Neural cell (in vitro differentiated cells): ENCODE measurements at regions not wholly inside any gene's neighbourhood (a gene's known extent, or its start where the extent isn't known, plus 50 kb on each side); places are given as distances from the start of the nearest gene placed in this dataset.

Experiments
- H2AFZ ChIP-seq: fragments of 200-600, 300-800 bp; sonication (generic), shearing (Covaris generic); 2 replicates; pipeline ENCODE4 v1.6.0; 2014; ENCODE audit warnings: low read depth, mild to moderate bottlenecking, antibody characterized with exemption, low read length, moderate library complexity
- H3F3A ChIP-seq: fragments of 200-600 bp; shearing (Covaris generic); 2 replicates; pipeline ENCODE4 v1.6.1; 2016; ENCODE audit warnings: mild to moderate bottlenecking, moderate library complexity, mixed read lengths, antibody characterized with exemption, low read length; ENCODE audit not compliant: insufficient read depth, poor library complexity, severe bottlenecking
- H3K27ac ChIP-seq: fragments of 200-600, 300-800 bp; sonication (generic), shearing (Covaris generic); 2 replicates; pipeline ENCODE4 v1.5.1; 2014; ENCODE audit warnings: mild to moderate bottlenecking, low read length, moderate library complexity
- H3K27me3 ChIP-seq: fragments of 300-800, 200-600 bp; sonication (generic), shearing (Covaris generic); 2 replicates; pipeline ENCODE4 v1.6.0; 2014; ENCODE audit warnings: mild to moderate bottlenecking, low read depth, low read length, moderate library complexity; ENCODE audit not compliant: insufficient read depth
- H3K36me3 ChIP-seq: fragments of 300-800, 200-600 bp; sonication (generic), shearing (Covaris generic); 2 replicates; pipeline ENCODE4 v1.5.1; 2014; ENCODE audit warnings: mild to moderate bottlenecking, antibody characterized with exemption, low read length, moderate library complexity; ENCODE audit not compliant: insufficient read depth
- H3K4me2 ChIP-seq: fragments of 300-800, 200-600 bp; sonication (generic), shearing (Covaris generic); 2 replicates; pipeline ENCODE4 v1.6.0; 2014; ENCODE audit warnings: mild to moderate bottlenecking, low read length
- H3K4me3 ChIP-seq: fragments of 300-800, 200-600 bp; sonication (generic), shearing (Covaris generic); 2 replicates; pipeline ENCODE4 v1.5.1; 2014; ENCODE audit warnings: mild to moderate bottlenecking, low read length, moderate library complexity
- H3K79me2 ChIP-seq: fragments of 200-600 bp; shearing (Covaris generic); replicated peaks from 2 replicates; pipeline ENCODE4 v1.6.0; 2014; ENCODE audit warnings: mild to moderate bottlenecking, low read length, moderate library complexity; ENCODE audit not compliant: insufficient read depth
- H3K9ac ChIP-seq: fragments of 300-800, 200-600 bp; sonication (generic), shearing (Covaris generic); 2 replicates; pipeline ENCODE4 v1.6.1; 2016; ENCODE audit warnings: mild to moderate bottlenecking, low read length, mixed read lengths
- H3K9me2 ChIP-seq: fragments of 200-600 bp; shearing (Covaris generic); 2 replicates; pipeline ENCODE4 v1.6.1; 2016; ENCODE audit warnings: mild to moderate bottlenecking, low read length, mixed read lengths; ENCODE audit not compliant: insufficient read depth
- H3K9me3 ChIP-seq: fragments of 200-600, 300-800 bp; sonication (generic), shearing (Covaris generic); 2 replicates; pipeline ENCODE4 v1.6.1; 2016; ENCODE audit warnings: mild to moderate bottlenecking, mixed run types, low read length, moderate library complexity, mixed read lengths
- H4K20me1 ChIP-seq: fragments of 200-600 bp; shearing (Covaris generic); 2 replicates; pipeline ENCODE4 v1.6.1; 2016; ENCODE audit warnings: mild to moderate bottlenecking, mixed run types; ENCODE audit not compliant: insufficient read depth
- EP300 ChIP-seq: fragments of 450-650 bp; conservative IDR thresholded peaks from 2 replicates; pipeline ENCODE4 v1.6.1; 2014; ENCODE audit warnings: antibody characterized with exemption, mild to moderate bottlenecking, moderate library complexity; ENCODE audit not compliant: poor library complexity, severe bottlenecking
- EZH2 ChIP-seq: fragments of 200-600, 300-800 bp; shearing (Covaris generic), sonication (generic); IDR thresholded peaks from 2 replicates; pipeline ENCODE4 v1.6.1; 2014; ENCODE audit warnings: antibody characterized with exemption, low read length, borderline replicate concordance, mild to moderate bottlenecking; ENCODE audit not compliant: insufficient read depth, poor library complexity, severe bottlenecking
- MXI1 ChIP-seq: fragments of 450-650 bp; conservative IDR thresholded peaks from 2 replicates; pipeline ENCODE4 v1.6.1; 2014; ENCODE audit warnings: antibody characterized with exemption, mild to moderate bottlenecking; ENCODE audit not compliant: poor library complexity, severe bottlenecking
- POLR2AphosphoS5 ChIP-seq: IDR thresholded peaks from 2 replicates; pipeline ENCODE4 v1.6.1; 2012
- SMC3 ChIP-seq: fragments of 450-650 bp; conservative IDR thresholded peaks from 2 replicates; pipeline ENCODE4 v1.6.1; 2014; ENCODE audit warnings: antibody characterized with exemption, mild to moderate bottlenecking, moderate library complexity; ENCODE audit not compliant: poor library complexity
- TAF1 ChIP-seq: IDR thresholded peaks from 2 replicates; pipeline ENCODE4 v1.6.1; 2012; ENCODE audit warnings: low read depth
- TF ChIP-seq, protein P1 (sequence below): IDR thresholded peaks from 2 replicates; pipeline ENCODE4 v1.6.1; 2012; ENCODE audit warnings: borderline replicate concordance
- TF ChIP-seq, protein P2 (sequence below): fragments of 450-650 bp; IDR thresholded peaks from 2 replicates; pipeline ENCODE4 v1.5.1; 2014; ENCODE audit warnings: antibody characterized with exemption, mild to moderate bottlenecking, moderate library complexity; ENCODE audit not compliant: poor library complexity, severe bottlenecking

DNA sequence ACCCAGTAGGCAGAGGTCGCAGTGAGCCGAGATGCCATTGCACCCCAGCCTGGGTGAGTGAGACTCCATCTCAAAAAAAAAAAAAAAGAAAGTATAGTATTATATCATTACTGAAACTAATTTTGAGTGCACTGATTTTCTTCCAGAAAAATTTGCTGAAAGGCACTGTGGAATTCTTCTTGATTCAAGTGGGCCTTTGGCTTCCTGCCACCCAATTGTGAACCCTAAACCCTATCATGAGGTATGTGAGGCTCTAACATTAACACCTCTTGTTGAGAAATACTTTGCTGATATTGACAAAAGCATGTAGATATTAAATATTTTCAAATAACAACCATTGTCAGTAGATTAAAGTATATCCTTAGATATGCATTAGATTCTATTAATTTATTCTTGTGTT lies 211.2 kb downstream of the LRRK2 start:
- Histone ChIP-seq H3F3A (no peaks in the 10 kb centered on the region), H3K9me2 (no peaks in the 10 kb centered on the region), H3K4me3 (no peak overlapping the region), H2AFZ (no peak overlapping the region), H3K9me3 (no peaks in the 10 kb centered on the region), H3K27me3 (no peaks in the 10 kb centered on the region), H3K79me2 (no peaks in the 10 kb centered on the region), H3K4me2 (no peak overlapping the region), H4K20me1 (no peaks in the 10 kb centered on the region), H3K9ac (no peak overlapping the region), H3K27ac (no peak overlapping the region), H3K36me3 (no peaks in the 10 kb centered on the region)
- TF ChIP-seq TAF1, result no peak

DNA sequence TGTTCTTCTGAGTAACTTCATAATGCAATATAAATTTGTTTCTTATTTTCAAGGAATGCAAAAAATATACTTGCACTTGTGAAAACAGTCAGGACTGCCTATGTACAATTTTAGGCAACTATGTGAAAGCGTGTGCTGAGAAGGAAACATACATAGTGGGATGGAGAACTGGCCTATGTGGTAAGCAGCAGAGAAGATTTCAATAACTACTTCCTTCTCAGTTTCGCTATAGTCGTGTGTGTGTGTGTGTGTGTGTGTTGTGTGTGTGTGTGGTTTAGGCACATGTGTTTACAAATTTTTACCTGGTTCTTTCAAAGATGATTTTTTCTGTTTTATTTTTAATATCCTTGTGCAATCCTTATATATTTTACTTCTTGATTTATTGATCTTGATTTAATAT lies 211.8 kb downstream of the LRRK2 start:
- no peaks in the 10 kb centered on the region for H4K20me1 ChIP-seq
- H3K4me2 ChIP-seq, result no peak overlapping the region
- no peak overlapping the region for H3K27ac ChIP-seq
- no peak overlapping the region for H2AFZ ChIP-seq
- no peak overlapping the region for H3K9ac ChIP-seq
- no peaks in the 10 kb centered on the region for H3K9me3 ChIP-seq
- H3K79me2 ChIP-seq, result no peaks in the 10 kb centered on the region
- no peaks in the 10 kb centered on the region for H3K27me3 ChIP-seq
- H3F3A ChIP-seq, result no peaks in the 10 kb centered on the region
- TF ChIP-seq EZH2 (no peak), MXI1 (no peak), TAF1 (no peak), POLR2AphosphoS5 (no peak)
- TF ChIP-seq, protein P1, sequence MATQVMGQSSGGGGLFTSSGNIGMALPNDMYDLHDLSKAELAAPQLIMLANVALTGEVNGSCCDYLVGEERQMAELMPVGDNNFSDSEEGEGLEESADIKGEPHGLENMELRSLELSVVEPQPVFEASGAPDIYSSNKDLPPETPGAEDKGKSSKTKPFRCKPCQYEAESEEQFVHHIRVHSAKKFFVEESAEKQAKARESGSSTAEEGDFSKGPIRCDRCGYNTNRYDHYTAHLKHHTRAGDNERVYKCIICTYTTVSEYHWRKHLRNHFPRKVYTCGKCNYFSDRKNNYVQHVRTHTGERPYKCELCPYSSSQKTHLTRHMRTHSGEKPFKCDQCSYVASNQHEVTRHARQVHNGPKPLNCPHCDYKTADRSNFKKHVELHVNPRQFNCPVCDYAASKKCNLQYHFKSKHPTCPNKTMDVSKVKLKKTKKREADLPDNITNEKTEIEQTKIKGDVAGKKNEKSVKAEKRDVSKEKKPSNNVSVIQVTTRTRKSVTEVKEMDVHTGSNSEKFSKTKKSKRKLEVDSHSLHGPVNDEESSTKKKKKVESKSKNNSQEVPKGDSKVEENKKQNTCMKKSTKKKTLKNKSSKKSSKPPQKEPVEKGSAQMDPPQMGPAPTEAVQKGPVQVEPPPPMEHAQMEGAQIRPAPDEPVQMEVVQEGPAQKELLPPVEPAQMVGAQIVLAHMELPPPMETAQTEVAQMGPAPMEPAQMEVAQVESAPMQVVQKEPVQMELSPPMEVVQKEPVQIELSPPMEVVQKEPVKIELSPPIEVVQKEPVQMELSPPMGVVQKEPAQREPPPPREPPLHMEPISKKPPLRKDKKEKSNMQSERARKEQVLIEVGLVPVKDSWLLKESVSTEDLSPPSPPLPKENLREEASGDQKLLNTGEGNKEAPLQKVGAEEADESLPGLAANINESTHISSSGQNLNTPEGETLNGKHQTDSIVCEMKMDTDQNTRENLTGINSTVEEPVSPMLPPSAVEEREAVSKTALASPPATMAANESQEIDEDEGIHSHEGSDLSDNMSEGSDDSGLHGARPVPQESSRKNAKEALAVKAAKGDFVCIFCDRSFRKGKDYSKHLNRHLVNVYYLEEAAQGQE, result no peak
- H3K4me3 ChIP-seq, result no peak overlapping the region
- H3K9me2 ChIP-seq, result no peaks in the 10 kb centered on the region
- no peaks in the 10 kb centered on the region for H3K36me3 ChIP-seq

DNA sequence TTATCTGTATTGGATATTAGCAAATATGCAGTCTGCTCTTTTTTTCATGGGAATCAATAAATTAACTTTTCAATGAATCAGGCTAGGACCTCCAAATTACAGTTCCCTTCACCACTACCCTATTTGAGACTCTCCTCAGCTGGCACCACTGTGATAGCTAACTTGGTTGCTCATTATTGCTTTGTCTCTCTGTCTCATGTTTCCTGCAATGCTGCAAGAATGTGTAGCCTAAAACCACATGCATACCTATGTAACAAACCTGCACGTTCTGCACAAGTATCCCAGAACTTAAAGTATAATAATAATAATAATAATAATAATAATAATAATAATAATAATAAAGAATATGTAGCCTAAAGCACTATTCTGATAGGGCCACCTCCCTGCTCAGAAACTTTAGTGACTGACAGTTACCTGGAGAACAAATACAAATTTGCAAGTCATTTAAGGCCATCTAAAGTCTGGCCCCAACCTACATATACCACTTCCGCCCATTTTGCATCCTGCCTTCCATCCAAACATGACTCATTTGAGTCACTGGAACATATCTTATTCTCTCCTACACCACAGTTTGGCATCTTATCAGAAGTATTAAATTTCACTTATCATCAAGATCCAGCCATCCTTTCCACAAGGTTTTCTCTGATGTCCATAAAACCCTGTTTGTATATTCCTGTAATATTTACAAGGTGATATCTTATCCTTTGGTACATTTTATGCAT lies 215.1 kb downstream of the LRRK2 start:
- no peak overlapping the region for H3K9ac ChIP-seq
- no peak overlapping the region for H3K4me3 ChIP-seq
- no peak overlapping the region for H3K4me2 ChIP-seq
- no peak overlapping the region for H2AFZ ChIP-seq
- H3K36me3 ChIP-seq, result no peaks in the 10 kb centered on the region
- no peaks in the 10 kb centered on the region for H3K9me3 ChIP-seq
- TF ChIP-seq POLR2AphosphoS5, result no peak
- no peak overlapping the region for H3K27ac ChIP-seq
- no peaks in the 10 kb centered on the region for H3K79me2 ChIP-seq
- H3K9me2 ChIP-seq, result no peaks in the 10 kb centered on the region
- no peaks in the 10 kb centered on the region for H4K20me1 ChIP-seq
- H3K27me3 ChIP-seq, result no peaks in the 10 kb centered on the region
- H3F3A ChIP-seq, result no peaks in the 10 kb centered on the region

DNA sequence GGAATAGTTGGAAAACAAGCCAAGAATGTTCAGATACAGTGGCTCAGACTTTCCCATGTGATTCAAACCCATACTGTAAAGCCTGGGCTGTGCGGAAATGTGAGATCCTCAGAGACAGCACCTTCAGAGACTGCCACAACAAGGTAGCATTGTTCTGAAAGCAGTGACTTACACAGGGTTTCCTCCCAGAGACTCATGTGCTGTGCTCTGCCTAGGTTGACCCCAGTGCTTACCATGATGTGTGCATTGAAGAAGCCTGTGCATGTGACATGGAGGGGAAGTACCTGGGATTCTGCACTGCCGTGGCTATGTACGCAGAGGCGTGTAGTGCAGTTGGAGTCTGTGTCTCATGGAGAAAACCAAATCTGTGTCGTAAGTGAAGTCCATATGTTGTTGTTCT lies 219.4 kb downstream of the LRRK2 start:
- Histone ChIP-seq H2AFZ (no peak overlapping the region), H3K79me2 (no peaks in the 10 kb centered on the region), H3K27ac (no peak overlapping the region), H3K9me3 (no peaks in the 10 kb centered on the region), H3K36me3 (no peaks in the 10 kb centered on the region), H3F3A (no peaks in the 10 kb centered on the region), H3K27me3 (no peaks in the 10 kb centered on the region), H3K4me3 (no peak overlapping the region), H3K9ac (no peak overlapping the region), H4K20me1 (no peaks in the 10 kb centered on the region), H3K4me2 (no peak overlapping the region), H3K9me2 (no peaks in the 10 kb centered on the region)
- TF ChIP-seq, protein P1, result no peak
- TF ChIP-seq MXI1, result no peak
- TF ChIP-seq, protein P2, sequence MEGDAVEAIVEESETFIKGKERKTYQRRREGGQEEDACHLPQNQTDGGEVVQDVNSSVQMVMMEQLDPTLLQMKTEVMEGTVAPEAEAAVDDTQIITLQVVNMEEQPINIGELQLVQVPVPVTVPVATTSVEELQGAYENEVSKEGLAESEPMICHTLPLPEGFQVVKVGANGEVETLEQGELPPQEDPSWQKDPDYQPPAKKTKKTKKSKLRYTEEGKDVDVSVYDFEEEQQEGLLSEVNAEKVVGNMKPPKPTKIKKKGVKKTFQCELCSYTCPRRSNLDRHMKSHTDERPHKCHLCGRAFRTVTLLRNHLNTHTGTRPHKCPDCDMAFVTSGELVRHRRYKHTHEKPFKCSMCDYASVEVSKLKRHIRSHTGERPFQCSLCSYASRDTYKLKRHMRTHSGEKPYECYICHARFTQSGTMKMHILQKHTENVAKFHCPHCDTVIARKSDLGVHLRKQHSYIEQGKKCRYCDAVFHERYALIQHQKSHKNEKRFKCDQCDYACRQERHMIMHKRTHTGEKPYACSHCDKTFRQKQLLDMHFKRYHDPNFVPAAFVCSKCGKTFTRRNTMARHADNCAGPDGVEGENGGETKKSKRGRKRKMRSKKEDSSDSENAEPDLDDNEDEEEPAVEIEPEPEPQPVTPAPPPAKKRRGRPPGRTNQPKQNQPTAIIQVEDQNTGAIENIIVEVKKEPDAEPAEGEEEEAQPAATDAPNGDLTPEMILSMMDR, result no peak
- TF ChIP-seq SMC3, result no peak
- TF ChIP-seq TAF1, result no peak
- no peak for TF ChIP-seq EP300
- TF ChIP-seq EZH2, result no peak
- no peak for TF ChIP-seq POLR2AphosphoS5
